K562 (cell line): ENCODE measurements at regions not wholly inside any gene's neighbourhood (a gene's known extent, or its start where the extent isn't known, plus 50 kb on each side); places are given as distances from the start of the nearest gene placed in this dataset.

Experiments
- ATAC-seq: fragments of 200-7000 bp; cut with Tn5 transposase; 3 replicates; pipeline ENCODE4 v1.9.1; 2020; ENCODE audit warnings: moderate library complexity
- BruUV-seq: library from RNA; stranded (reverse); fragments of 400-500 nt; replicated peaks from 2 replicates; lab custom pipeline; 2021; lab: Mats Ljungman, UMichigan
- CTCF ChIA-PET: fragments of 300-600 bp; formaldehyde crosslinking; extraction: SDS; loops from one replicate; lab custom pipeline; 2021; ENCODE audit warnings: low intra/inter-chr PET ratio; lab: Yijun Ruan, JAX
- POLR2A ChIA-PET: fragments of 300-600, 350-650 bp; sonication (Branson Sonifier 250); formaldehyde crosslinking; extraction: SDS; loops from one replicate; lab custom pipeline; 2021; ENCODE audit warnings: antibody characterized with exemption, inconsistent platforms; lab: Yijun Ruan, JAX
- DNase-seq, 4 experiments: peaks; one replicate each; pipeline versions ENCODE4 v3.0.0 to v3.0.0-alpha.2; 2011 to 2018; ENCODE audit warnings: low spot score in 3 of 4, mixed read lengths in 3 of 4; ENCODE audit errors: extremely low read depth in 1 of 4
- FAIRE-seq: peaks from 2 replicates; lab custom pipeline; 2011; peaks lifted over from hg19 to GRCh38; lab: Jason Lieb, UNC
- H2AFZ ChIP-seq: 2 replicates; pipeline ENCODE4 v1.6.0; 2011; ENCODE audit warnings: low read depth, low read length, control low read depth, inconsistent platforms
- H3K27ac ChIP-seq: fragments of 200-600 bp; 3 replicates; pipeline ENCODE4 v1.8.0; 2011; ENCODE audit warnings: low read depth, mild to moderate bottlenecking, control low read depth, inconsistent platforms, low read length, moderate library complexity, mixed read lengths; ENCODE audit errors: extremely low read depth
- H3K27me3 ChIP-seq, 2 experiments: fragments of 300-600 bp in 1 of 2; 2 replicates in 1 of 2; 3 replicates in 1 of 2; pipeline versions ENCODE4 v1.6.0 to v1.8.0; 2011; ENCODE audit warnings: inconsistent platforms in 2 of 2, low read length in 2 of 2, mild to moderate bottlenecking in 1 of 2, mixed read lengths in 1 of 2, moderate library complexity in 1 of 2; ENCODE audit not compliant: control insufficient read depth in 2 of 2, insufficient read depth in 2 of 2
- H3K36me3 ChIP-seq: fragments of 300-600 bp; 3 replicates; pipeline ENCODE4 v1.8.0; 2011; ENCODE audit warnings: mild to moderate bottlenecking, low read length, inconsistent platforms; ENCODE audit not compliant: control insufficient read depth, insufficient read depth
- H3K4me1 ChIP-seq, 2 experiments: fragments of 200-600 bp in 1 of 2; replicated peaks in 1 of 2; 2 replicates in 1 of 2; 3 replicates in 1 of 2; pipeline versions ENCODE4 v1.5.1 to v1.8.0; 2011; ENCODE audit warnings: inconsistent platforms in 2 of 2, low read length in 2 of 2, mild to moderate bottlenecking in 1 of 2, mixed read lengths in 1 of 2, moderate library complexity in 1 of 2; ENCODE audit not compliant: control insufficient read depth in 2 of 2, insufficient read depth in 2 of 2
- H3K4me2 ChIP-seq: 2 replicates; pipeline ENCODE4 v1.6.1; 2011; ENCODE audit warnings: low read length, control low read depth, inconsistent platforms, mixed read lengths; ENCODE audit not compliant: insufficient read depth
- H3K4me3 ChIP-seq: fragments of 200-600 bp; sonication (generic), shearing (Covaris generic); 2 replicates; pipeline ENCODE4 v1.5.1; 2016; ENCODE audit warnings: control low read depth, inconsistent platforms
- H3K79me2 ChIP-seq: fragments of 200-600 bp; 3 replicates; pipeline ENCODE4 v1.8.0; 2011; ENCODE audit warnings: low read length, inconsistent platforms; ENCODE audit not compliant: control insufficient read depth, insufficient read depth
- H3K9ac ChIP-seq, 2 experiments: 2 replicates each; pipeline versions ENCODE4 v1.6.0 to v1.6.1; 2011; ENCODE audit warnings: low read depth in 2 of 2, low read length in 2 of 2, control low read depth in 1 of 2, inconsistent platforms in 1 of 2, mild to moderate bottlenecking in 1 of 2, mixed read lengths in 1 of 2; ENCODE audit not compliant: insufficient read depth in 1 of 2
- H3K9me1 ChIP-seq: one replicate; pipeline ENCODE4 v1.6.0; 2011; ENCODE audit warnings: inconsistent platforms, mild to moderate bottlenecking, low read length, moderate library complexity; ENCODE audit not compliant: control insufficient read depth, insufficient read depth
- H3K9me3 ChIP-seq: replicated peaks from 2 replicates; pipeline ENCODE4 v1.5.1; 2011; ENCODE audit warnings: low read depth, low read length, inconsistent platforms; ENCODE audit not compliant: control insufficient read depth, insufficient read depth
- H4K20me1 ChIP-seq: replicated peaks from 2 replicates; pipeline ENCODE4 v1.6.1; 2011; ENCODE audit warnings: low read length, inconsistent platforms, mixed read lengths; ENCODE audit not compliant: control insufficient read depth, insufficient read depth
- CAMTA2 ChIP-seq: fragments of 250-450 bp; sonication (Bioruptor Pico); conservative IDR thresholded peaks from 2 replicates; pipeline ENCODE4 v1.5.1; 2022
- DIDO1 ChIP-seq: fragments of 450-650 bp; IDR thresholded peaks from 2 replicates; pipeline ENCODE4 v1.6.1; 2016; ENCODE audit warnings: low read depth, missing biosample characterization, missing genetic modification characterization
- ETV1 ChIP-seq: fragments of 450-650 bp; conservative IDR thresholded peaks from 2 replicates; pipeline ENCODE4 v1.6.1; 2016; ENCODE audit warnings: missing genetic modification characterization, control low read depth, low read depth, missing compliant biosample characterization
- ZNF175 ChIP-seq: fragments of 200-800 bp; sonication (Bioruptor generic); IDR thresholded peaks from 2 replicates; pipeline ENCODE4 v1.6.1; 2016; ENCODE audit warnings: low read depth, mild to moderate bottlenecking, missing genetic modification characterization, missing compliant biosample characterization
- ZNF282 ChIP-seq: sonication (generic); formaldehyde crosslinking; IDR thresholded peaks from 2 replicates; pipeline ENCODE4 v1.8.1; 2023; ENCODE audit warnings: missing genetic modification reagents
- ZNF695 ChIP-seq: fragments of 450-650 bp; formaldehyde crosslinking; IDR thresholded peaks from 2 replicates; pipeline ENCODE4 v1.4.0; 2020; ENCODE audit warnings: mild to moderate bottlenecking, moderate library complexity
- WGBS: fragments of 100-300 bp; shearing (Covaris generic); methylation state at CpG from one replicate; pipeline ENCODE4 v1.1.6; 2016; ENCODE audit warnings: low coverage, mixed read lengths; ENCODE audit not compliant: insufficient coverage; ENCODE audit errors: missing lambda C conversion rate; 5-methylcytosine and 5-hydroxymethylcytosine counted together
- in situ Hi-C: fragments of 300-500 bp; cut with MboI; formaldehyde crosslinking; loops from 4 replicates; pipeline ENCODE4 v1.15.0; 2018; ENCODE audit warnings: inconsistent platforms, mixed read lengths
- intact Hi-C: fragments of 100-400 bp; cut with micrococcal nuclease; formaldehyde crosslinking; loops from 2 replicates; pipeline ENCODE4 v1.14.2; 2022
- TF ChIP-seq, protein P1 (sequence below): fragments of 450-650 bp; formaldehyde crosslinking; IDR thresholded peaks from 2 replicates; pipeline ENCODE4 v1.4.0; 2020; ENCODE audit warnings: mild to moderate bottlenecking, moderate library complexity

GRCh38 chr6:50654155-50654554 lies 59.2 kb upstream of the TFAP2D start:
- Histone ChIP-seq H3K4me2 (no peak overlapping the region), H3K9ac (no peak overlapping the region), H3K4me3 (no peak overlapping the region), H3K36me3 (no peaks in the 10 kb centered on the region), H4K20me1 (no peaks in the 10 kb centered on the region), H3K27ac (no peak overlapping the region), H3K9me3 (no peaks in the 10 kb centered on the region; the same call in 1 of the 2 replicates), H3K9me1 (no peaks in the 10 kb centered on the region), H2AFZ (no peak overlapping the region), H3K79me2 (no peaks in the 10 kb centered on the region), H3K27me3 (no peaks in the 10 kb centered on the region), H3K4me1 (no peaks in the 10 kb centered on the region)
- in situ Hi-C loops (no loop called here), intact Hi-C loops (no loop called here)
- no peak for FAIRE-seq
- CTCF ChIA-PET = no interaction called here
- POLR2A ChIA-PET = no interaction called here
- no peak for TF ChIP-seq ZNF282 (CRISPR knock-in tag)
- no peak for TF ChIP-seq ZNF695
- TF ChIP-seq, protein P1, sequence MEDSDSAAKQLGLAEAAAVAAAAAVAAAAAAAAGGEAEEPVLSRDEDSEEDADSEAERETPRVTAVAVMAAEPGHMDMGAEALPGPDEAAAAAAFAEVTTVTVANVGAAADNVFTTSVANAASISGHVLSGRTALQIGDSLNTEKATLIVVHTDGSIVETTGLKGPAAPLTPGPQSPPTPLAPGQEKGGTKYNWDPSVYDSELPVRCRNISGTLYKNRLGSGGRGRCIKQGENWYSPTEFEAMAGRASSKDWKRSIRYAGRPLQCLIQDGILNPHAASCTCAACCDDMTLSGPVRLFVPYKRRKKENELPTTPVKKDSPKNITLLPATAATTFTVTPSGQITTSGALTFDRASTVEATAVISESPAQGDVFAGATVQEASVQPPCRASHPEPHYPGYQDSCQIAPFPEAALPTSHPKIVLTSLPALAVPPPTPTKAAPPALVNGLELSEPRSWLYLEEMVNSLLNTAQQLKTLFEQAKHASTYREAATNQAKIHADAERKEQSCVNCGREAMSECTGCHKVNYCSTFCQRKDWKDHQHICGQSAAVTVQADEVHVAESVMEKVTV (CRISPR knock-in tag) = no peak
- no peak for TF ChIP-seq ETV1 (tag)
- TF ChIP-seq ZNF175 (CRISPR knock-in tag) = no peak
- TF ChIP-seq CAMTA2 (CRISPR knock-in tag) = no peak
- TF ChIP-seq DIDO1 (tag) = no peak
- no peak for ATAC-seq
- BruUV-seq = no TSS peak
- no peak for DNase-seq
- WGBS = 0% methylated on average over 2 of the region's 2 CpGs
